Activated CD8-positive, alpha-beta memory T cell treated with anti-CD3 and anti-CD28 coated beads for 48 hours (primary cell): ENCODE measurements at regions not wholly inside any gene's neighbourhood (a gene's known extent, or its start where the extent isn't known, plus 50 kb on each side); places are given as distances from the start of the nearest gene placed in this dataset.

Source experiments
- DNase-seq, 3 experiments: peaks; one replicate each; pipeline ENCODE4 v3.0.0-alpha.2; 2020; ENCODE audit warnings: low read depth in 2 of 3, low spot score in 2 of 3

DNA sequence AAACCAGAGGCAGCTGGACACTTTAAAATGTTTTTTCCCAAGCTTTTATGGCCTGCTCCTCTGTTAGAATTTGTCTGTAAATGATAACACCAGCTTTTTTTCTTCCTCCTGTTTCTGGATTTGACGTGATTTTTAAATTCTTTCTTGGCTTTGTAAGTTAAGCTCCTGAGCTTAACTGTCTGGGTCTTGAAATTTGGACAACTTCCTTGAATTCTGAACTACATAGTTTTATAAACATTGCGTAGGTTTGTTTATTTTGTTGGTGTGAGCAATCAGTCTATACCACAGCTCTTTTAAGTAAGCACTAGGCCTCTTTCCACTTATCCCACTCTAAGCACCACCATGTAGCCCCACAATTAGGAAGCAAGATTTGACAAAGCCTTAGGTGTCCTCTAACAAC lies 144.4 kb upstream of the GUCY1A1 start:
- no peak for DNase-seq

DNA sequence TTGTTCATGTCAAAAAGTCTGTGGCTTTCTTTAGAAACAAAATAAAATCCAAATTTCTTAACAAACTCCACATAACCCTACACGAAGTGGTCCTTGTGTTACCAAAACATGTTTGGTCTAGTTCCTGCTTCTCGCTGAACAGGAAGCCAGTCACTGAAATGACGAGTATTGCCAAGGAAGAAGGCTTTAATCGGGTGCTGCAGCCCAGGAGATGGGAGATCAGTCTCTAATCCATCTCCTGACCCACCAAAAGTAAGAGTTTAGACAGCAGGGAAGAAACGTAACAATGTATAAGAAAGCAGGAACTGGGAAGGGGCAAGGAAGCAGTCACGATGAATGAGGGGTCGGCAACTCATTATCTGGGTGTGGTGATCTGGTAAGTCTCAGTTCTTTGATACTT lies 144.6 kb upstream of the MAP9 start:
- no peak for DNase-seq

DNA sequence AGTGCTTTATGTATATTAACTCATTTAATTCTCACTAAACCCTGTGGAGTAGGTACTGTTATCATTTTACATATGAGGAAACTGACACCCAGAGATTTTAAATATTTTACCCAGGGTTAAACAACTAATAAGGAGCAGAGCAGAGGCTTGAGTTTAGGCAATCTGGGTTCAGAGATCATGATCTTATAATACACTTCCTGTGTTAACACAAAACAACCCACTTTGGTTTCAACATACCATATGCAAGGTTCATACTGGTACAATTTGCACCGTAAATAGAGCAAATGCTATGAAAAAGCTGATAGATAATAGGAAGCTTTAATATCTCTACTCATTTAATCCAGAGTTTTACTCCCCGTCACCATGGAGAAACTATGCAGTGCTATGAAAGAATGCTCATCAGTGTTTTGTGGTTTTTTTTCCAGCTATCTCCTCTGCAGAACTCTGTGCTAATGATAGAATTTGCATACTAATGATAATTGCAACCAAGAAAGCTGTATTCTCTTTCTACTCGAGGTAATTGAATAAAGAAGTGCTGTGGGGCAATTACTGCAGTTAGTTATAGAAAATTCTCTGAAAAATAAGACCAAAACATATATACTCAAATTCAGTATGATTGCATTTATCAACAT lies 138.8 kb upstream of the MAP9 start:
- DNase-seq: no peak

DNA sequence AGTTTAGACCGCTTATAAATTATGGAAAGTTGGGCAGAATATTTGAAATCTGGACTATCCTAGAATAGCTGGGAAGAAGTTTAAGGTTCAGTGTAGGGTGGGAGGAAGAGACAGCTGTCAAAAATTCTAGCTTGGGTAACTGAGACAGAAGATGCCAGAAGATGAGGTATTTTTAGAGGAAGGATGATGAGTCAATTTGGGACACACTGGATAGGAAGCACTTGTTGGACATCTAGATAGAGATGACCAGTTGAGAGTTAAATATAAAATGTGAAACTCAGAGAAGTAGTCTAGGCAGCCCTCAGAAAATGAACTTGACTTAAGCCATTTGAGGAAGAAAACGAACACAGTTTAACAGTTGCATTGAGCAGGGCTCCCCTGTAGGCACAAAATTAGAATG lies 137.9 kb upstream of the MAP9 start:
- no peak for DNase-seq

DNA sequence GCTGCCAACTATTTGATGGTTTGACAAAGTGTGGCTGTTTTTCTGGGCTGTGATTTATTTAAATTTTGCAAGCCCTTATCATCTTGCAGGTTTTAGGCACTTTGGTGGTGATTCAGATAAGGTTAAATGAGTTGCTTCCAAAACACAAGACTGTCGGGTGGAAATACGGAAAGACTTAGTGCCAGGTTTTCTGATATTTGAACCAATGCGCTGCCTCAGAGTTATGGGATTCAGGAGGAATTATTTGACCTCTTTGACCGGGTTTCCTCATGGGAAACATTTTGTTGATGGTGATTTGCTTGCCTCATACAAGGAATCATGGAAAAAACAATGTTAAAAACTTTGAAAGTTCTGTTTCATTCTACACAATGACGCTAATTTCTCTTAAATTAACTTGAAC lies 136.1 kb upstream of the MAP9 start:
- no peak for DNase-seq

DNA sequence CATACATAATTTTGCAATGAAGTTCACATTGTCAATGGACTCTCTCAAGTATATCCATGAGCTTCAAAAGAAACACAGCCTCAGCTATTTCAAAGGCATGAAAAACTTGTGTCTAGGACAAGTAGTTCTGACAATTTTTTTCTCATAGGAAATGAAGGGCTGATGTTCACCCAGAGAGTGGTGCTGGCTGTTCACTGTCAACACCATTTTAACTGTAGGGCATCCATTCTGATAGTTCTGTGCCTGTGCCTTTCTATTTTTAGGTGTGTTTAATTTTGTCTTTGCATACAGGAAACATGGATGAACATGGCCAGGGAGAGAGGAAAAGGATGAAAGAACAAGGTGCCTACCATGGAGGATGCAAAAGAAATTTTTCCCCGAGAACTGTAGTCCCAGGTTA lies 135.3 kb upstream of the MAP9 start:
- DNase-seq: no peak

DNA sequence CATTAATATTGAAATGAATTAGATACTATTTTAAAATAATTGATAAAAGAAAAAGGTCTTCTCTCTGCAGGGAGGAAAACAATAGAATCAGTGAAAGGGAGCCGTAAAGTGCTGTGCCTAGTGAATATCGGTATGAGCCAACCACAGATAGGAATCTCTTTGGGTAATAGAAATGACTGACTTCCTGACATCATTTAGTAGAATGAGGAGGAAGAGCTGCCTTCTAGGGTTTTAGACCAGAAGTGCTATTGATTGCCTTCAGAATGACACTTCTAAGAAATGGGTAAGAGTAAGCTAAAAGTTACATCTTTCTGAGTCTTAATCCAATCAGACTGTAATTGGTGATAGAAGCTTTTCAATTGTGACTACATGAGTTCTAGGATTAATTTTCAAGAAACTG lies 134.0 kb upstream of the MAP9 start:
- no peak for DNase-seq

DNA sequence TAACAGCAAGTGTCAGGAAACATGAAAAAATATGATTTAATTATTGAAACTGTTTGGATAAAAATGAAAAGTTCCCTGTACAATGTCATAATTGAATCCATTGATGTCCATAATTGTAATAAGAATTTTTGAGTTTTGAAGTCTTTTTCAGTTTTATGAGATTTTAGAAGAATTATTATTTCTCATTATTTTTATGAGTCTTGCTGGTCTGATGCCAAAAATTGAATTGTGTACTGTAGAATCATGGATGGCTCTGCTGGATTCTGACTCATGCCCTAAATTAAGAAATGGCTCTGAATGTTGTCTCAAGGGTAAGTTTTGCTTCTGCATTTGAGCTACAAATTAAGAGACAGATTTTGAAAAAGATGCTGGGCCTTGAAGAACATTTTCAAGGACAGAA lies 132.8 kb upstream of the MAP9 start:
- no peak for DNase-seq

DNA sequence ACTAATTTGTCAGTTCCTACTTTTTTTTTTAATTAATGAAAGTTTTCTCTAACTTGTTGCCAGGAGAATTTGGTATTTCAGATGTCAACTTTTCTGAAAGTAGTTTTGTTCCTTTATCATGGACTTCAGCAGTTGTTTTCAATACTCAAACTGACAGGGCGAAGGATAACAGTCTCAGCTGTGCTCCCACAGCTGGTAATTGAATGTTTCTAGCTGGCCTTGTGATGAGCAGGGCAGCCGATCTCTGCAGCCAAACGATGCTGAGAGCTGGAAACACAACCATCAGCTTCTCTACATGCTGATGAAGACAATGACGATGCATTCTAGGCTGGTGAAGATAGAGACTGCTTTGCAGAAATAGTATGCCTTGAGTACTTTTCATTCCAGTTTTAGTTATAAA lies 130.0 kb upstream of the MAP9 start:
- no peak for DNase-seq

DNA sequence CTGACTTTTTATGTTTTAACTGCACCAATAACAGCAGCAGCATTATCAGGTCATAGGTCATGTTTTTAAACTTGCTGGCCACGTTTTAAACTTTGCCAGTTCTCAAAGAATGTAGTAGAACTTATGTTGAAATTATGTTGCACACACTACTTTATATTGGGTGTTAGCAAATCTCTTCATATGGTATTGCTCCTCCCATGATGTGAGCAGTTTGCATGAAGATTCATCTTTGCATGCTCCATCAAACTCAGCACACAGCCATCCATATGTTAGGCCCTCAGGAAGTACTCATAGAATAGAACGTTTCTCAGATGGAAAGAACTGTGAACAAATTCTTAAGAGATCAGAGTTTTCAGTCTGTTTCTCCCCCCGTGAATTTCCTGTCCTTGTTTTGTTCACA lies 128.6 kb upstream of the MAP9 start:
- no peak for DNase-seq

DNA sequence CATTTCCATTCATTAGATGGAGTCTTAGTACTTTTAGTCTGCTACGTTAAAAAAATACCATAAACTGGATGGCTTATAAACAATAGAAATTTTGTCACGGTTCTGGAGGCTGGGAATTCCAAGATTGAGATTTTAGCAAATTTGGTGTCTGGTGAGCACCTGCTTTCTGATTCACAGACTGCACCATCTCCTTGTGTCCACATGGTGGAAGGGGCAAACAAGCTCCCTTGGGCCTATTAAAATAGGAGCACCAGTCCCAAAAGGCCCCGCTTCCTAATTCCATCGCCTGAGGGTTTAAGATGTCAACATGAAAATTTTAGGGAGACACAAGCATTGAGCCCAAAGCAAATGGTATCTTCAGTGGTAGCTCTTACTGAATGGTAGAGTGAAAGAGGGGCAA lies 120.5 kb upstream of the MAP9 start:
- no peak for DNase-seq

DNA sequence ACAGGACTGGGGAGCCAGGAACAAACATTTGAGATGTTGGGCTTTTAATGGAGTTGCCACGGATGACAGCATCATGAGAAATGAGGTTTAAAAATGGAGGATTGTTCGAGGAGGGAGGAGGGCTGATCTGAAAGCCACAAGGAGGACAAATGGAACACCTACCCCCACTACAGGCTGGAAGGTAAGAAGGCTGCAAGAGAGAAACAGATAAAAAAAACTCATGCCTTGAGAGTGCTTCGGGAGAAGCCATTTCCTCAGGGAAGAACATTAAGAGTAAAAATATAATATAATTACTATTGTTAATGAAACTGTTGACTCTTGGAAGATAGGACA lies 119.5 kb upstream of the MAP9 start:
- DNase-seq: no peak

DNA sequence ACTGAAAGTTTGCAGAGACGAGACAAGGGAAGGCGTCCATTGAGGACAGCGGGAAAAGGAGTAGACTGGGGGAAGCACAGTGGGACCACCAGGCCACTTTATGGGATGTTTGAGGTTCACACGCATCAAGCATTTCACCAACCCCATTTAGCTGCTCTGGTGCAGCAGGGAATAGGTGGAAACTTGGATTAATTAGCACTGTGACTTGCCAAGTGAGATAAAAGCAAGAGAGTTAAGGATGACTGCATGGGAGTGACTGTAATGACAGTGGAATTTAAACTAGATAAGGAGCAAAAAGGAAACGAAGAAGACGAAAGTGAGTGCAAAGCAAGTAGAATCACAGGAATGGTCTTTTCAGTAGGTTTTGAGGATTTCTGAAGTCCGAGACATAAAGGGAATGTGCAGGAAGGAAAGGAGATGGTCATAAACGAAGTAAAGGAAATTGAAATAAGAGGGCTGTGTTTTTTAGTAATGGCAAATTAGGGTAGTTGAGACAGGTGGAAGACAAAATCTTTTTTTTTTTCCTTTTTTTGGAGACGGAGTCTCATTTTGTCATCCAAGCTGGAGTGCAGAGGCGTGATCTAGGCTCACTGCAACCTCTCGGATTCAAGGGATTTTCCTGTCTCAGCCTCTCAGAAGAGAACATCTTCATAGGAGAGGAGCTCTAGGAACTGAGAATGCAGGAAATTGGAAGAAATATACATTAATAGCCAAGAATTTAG lies 119.0 kb upstream of the MAP9 start:
- no peak for DNase-seq

DNA sequence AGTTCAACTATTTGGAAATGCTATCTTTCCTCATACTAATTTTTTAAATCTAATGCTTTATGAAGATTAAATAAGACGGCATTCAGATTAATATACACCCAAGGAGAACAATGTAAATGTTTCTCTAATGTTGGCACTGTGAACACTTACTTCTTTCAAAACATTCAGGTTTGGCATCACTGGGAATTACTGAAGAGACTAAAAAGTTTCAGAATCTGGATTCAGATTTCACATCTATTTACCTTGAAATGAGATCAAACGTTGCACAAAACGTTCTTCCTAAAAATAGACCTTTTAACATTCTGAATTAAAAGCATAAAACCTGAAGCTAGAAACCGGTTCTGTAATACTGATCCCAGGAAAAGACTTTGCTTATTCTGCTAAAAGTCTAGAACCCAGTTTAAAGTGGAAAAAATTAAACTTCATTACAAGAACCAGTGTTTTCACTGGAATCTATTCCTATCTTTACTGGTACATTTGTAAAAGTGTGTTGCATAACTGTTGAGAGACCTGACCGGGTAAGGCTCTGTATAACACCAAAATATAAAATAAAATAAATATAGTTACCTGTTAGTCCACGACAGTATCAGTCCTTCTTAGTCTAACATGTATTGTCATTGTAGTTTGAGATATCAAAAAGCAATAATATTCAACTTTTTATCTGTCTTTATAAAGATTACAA lies 117.4 kb upstream of the MAP9 start:
- DNase-seq: no peak

DNA sequence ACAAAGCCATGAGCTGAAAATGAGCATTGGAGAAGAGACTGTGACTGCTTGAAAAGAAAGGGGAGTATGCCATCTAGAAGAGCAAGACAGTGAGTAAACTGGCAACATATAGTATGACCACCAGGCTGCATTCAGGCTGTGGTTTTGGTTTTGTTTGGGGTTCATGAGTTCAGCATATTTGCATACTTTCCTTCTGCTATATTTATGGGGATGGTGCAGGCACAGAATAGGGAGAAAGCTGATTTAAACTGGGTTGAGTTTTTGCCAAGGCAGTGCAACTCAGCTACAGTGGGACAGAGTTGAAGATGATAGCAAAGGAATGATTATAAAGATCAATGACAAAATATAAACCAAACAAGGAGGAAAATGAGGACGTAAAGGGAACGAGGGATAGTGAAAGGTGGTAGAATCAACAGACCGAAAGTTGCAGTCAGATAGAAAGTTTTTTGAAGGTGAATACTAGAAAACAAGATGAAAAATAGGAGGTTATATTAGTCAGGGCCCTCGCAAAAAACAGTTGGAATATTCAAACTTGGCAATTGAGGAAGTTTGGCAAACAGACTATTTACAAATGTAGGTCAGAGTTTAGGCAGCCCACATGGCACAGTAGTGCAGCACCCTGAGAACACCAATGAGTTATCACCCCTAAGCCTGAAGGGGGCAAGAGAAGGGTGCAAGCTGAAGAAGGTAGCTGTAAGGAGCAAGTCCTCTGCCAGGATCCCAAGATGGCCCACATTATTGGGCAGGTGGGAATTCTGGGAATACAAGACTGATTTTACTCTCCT lies 114.8 kb upstream of the MAP9 start:
- DNase-seq: no peak

DNA sequence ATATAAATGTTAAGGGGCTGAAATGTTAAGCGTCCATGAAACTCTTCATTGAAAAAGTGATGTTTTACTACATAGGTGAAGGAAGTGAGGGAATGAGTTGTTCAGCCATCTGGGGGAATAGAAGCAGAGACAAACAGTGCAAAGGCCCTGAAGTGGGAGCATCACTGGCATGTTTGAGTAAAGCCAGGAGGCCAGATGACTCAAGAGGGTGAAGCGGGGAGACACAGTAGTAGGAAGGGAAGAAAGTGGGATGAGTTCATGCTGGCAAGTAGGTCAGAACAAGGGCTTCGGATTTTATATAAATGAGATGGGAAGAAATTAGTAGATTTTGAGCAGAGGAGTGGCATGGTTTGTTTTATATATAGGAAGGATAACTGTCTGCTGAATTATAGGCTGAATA lies 112.5 kb upstream of the MAP9 start:
- DNase-seq: no peak

DNA sequence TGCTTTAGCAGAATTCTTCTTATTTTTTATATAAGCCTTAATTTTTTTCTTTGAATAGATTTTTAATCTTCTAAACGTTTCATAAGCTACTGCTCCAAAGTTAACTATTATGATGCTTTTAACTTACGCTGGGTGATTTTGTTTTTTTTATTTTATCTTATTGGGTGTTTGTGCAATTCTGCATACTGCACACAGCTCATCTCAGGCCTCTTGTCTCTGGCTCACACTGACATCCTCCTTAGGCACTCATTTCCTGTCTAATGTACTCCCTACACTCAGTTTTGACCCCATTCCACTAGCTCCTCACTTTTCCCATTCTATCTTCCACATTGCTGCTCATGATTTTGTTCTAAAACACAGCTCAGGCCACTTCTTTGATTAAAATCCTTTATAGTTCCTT lies 111.9 kb upstream of the MAP9 start:
- DNase-seq: no peak

DNA sequence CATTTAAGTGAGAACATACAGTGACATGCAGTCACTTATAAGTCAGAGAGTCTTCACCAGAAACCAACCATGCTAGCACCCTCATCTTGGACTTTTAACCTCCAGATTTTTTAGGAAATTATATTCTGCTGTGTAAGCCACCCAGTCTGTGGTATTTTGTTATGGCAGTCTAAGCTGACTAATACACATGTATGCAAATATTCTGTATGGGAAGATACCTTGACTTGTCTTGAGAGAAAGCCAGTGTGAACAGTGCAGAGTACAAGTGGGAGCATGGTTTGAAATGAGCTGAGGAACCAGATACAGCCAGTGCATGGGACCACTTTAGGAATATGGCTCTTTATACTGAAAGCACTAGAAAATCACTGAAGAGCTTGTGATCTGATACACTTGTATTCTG lies 110.4 kb upstream of the MAP9 start:
- DNase-seq: no peak

DNA sequence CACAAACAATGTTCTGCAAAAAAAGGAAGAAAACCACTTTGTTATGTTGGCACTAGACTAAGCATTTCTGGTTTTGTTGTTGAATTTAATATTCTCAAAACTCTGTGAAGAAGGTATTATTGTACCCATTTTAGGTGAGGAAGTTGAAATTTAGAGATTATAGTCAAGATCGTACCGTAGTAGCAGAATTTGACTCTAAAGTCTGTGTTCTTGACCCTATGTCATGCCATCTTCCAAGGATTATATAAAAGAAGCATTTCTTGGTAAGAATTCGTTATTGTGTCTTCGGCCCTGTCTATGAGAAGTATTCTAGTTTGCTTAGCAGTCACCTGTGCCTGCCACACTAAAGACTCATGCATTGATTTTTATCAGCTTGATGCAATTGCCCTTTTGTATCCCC lies 104.4 kb upstream of the MAP9 start:
- no peak for DNase-seq

DNA sequence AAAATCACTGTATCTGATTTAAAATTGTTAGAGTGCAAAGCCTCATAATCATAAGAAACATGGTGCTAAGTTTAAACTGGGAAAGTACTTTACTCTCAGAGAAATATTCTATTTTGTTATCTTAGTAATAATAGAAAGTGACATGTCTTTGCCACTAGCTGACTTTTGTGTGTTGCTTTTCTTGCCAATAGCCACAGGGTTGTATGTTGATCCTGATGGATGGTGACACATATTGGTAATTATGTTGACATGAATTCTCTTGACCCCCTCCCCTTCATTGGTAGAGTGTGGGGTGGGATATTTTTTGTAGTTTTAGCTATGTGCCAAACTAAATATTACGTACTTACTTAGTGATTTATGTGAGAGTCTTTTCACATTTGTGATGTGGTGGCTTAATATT lies 103.1 kb upstream of the MAP9 start:
- DNase-seq: no peak

DNA sequence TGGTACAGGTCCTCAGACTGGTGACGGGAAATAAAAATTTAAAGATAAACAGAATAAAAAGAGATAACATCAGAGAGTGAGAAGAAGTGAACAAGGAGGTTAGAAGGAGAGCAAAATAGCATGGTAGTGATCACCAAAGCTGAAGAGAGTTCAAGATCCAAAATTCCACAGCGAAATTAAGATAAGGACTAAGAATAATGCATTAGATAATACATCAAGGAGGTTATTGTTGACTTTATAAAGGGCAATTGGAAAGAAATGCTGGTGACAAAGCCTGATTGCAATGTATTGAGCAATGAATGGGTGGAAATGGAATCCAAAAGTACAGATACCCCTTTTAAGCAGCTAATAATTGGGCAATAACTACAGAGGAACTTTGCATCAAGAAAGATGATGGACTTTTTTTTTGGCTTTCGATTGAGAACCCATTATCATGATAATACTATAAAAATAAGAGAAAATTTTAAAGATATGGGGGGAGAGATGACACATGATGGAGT lies 101.6 kb upstream of the MAP9 start:
- no peak for DNase-seq

DNA sequence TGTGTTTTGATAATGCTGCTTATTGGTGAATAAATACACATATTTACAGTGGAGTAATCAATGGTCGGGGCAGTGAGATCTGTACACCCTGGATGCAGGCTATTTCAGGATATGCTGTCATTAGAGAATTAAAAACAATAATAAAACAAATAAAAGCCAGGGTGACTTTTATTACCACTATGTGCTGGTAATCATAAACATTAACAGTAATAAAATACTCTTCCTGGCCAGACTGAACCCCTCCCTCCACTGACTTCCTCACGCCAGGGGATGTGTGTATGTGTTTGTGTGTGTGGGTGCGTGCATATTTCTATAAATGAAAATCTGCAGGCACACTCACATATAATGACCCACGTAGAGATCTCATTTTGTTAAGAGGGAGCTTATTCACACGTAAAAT lies 98.0 kb upstream of the MAP9 start:
- no peak for DNase-seq
